GM21367 (cell line): ENCODE measurements at regions not wholly inside any gene's neighbourhood (a gene's known extent, or its start where the extent isn't known, plus 50 kb on each side); places are given as distances from the start of the nearest gene placed in this dataset.

ENCODE experiments used
- ATAC-seq: cut with Tn5 transposase; IDR thresholded peaks from one replicate; pipeline ENCODE4 v1.9.1; 2021; ENCODE audit not compliant: unreplicated experiment

DNA sequence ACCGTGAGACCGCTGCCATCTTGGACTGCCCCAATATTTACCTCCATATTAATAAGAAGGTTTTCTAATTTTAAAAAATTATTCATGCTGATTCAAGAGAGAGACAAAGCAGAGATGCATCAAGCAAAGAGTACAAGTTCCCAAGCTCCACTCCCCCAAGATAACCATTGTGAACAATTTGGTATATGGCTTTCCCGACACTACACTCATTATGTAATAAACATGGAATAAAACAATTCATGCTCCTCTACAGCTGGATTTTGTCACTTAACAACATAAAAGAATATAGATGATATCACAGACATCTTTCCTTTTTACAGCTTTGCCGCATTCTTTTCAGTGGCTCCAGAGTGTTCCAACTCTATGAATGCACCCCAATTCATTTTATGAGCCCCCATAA is 307.6 kb downstream of the FGFR2 start:
- no peak for ATAC-seq

DNA sequence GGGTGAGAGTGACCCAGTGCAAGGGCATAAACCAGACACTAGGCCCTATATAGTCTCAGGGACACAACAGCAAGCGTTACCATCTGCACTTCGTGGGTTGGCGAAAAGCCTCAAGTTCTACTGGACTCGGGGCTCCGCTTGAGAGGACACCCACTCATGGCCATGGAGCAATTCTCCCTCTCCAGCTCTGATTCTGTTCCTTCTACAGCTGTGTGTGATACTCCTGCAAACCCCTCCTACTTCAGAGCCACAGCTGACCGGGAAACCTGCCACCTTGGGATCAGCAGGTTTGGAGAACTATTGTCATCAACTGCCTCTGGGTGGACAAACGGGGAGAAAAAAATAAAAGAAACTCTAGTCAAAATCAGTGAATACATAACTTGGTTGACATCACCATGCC is 306.9 kb downstream of the FGFR2 start:
- no peak for ATAC-seq

DNA sequence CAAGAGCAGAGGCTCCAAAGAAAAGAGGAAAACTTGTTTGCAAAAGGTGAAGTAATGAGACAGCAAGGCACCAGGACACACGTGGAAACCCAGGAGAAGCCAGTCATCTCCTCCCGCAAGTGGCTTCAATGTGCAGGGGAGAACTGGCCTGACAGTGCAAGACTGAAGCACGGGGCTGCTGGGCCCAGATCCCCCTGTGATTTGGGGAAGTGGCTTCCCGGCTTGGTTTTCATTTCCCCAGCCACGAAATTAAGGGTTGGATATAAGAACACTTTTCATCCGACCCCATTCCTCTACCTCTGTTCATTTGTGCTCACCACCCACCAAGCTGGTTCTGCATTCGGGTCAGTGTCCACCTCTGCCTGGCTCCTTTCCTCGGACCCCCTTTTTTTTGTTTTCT is 306.4 kb downstream of the FGFR2 start:
- no peak for ATAC-seq

DNA sequence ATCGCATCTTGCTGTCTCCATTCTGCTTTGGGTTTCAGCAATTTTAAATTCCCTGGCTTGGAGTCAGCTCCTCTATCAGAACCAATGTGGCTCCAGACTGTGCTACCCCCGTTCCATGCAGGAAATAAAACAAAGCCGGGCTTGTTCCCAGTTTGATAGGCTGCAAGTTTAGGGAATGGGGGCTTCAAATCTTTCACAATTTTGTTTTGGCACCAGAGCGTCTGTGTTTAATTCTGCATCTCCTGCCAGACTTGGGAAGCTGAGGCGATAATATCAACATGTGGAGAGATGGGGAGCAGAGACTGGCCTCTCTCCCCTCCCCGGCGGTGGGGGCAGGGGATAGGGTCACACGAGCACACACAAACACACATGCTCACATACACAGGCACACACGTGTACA is 305.9 kb downstream of the FGFR2 start:
- no peak for ATAC-seq

DNA sequence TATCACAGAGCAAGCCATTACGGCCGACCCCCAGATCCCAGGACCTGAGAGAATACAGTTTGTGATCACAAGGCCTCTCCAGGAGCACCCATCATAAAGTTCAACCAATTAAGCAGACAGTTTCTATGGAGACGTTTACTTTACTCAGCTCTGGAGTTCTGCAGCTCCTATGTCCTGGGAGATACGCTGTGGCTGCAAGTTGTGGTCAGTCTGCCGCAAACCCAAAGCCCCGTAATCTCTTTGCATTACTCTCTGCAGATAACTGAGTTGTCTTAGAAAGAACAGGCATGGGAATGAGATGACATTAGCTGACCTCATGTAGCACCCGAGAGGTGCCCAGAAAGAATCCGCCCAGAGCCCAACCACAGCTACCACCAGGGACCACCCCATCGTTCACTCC is 305.1 kb downstream of the FGFR2 start:
- ATAC-seq, result no peak

DNA sequence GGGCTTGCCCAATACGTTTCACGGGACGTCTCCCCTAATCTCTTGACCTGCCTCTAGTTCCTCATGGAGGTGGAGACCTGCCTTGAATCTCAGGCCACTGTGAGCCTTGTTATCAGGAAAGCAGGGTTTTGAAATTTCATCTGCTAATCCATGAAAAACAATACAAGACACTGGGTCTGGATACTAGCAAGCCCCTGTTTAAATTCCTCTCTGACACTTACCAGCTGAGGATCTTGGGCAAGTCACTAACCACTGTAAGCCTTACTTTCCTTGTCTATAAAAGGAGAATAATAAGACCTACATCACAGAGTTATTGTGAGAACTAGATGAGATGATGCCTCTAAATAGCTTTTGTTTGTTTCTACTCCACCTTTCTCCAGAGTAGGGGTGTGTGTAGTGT is 303.6 kb downstream of the FGFR2 start:
- ATAC-seq, result no peak

DNA sequence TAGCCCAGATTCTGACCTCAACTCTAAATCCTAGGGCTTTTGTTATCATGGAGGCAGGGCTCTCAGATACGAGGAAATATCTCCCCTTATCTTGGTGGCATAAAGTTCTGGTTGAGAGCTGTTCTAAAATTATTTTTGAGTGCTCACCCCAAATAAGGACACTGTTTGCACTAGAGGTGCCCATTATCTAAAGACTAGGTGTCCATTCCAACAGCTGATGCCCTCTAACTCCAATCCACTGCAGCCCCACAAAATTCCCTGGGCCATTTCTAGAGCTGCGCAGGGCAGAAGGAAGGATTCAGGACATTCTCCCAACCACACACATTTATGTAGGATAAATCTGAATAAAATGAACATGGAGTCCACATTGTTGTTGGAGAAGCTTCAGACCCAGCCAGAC is 301.9 kb downstream of the FGFR2 start:
- no peak for ATAC-seq

DNA sequence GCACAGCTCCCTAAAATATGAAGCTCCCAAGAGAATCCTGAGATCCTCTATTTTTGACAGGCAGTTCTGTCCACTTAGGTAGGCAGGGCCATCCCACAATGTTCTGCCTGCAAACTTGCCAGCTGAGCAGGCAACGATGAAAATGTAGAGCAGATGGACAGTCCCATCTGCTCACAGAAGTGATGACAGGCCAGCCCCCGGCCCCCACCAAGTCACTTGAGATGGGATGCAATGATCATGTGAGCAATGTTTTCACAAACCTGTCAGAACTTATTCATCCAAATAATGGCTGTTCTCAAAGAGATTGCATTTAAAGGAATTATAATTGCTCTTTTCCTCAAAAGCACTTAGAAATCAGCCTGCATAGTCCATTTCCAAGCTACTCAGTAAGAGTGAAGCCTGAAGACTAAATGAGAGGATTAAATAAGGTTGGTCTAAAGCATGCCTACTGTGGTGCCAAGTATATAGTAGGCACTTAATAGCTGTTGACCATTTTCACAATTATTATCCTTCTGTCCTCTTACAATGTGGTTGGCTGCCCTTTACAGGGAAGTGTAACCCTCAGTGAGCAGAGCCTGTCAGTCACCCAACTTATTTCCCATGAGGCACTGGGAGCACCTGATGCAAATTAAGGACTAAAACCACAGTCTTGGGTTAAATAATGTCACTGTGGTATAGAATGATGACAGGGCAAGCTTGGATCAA is 301.2 kb downstream of the FGFR2 start:
- ATAC-seq, result no peak

DNA sequence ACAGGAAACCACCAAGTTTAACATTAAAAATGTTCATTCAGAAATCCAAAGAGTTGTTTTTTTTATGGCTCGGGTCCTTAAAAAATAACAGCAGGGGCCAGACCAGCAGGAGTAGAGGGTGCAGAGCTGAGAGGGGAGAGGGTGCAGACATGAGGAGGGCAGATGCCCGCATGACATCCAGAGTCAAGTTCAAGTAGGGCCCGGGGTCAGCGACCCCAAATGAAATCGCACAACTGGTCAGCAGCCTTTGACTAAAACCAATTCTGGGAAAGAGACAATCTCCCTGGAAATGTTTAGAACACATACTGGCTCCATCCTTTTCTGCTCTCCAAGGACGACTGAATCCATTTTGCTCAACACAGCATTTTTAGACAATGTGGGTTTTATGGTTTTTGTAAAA is 297.5 kb downstream of the FGFR2 start:
- ATAC-seq, result no peak

DNA sequence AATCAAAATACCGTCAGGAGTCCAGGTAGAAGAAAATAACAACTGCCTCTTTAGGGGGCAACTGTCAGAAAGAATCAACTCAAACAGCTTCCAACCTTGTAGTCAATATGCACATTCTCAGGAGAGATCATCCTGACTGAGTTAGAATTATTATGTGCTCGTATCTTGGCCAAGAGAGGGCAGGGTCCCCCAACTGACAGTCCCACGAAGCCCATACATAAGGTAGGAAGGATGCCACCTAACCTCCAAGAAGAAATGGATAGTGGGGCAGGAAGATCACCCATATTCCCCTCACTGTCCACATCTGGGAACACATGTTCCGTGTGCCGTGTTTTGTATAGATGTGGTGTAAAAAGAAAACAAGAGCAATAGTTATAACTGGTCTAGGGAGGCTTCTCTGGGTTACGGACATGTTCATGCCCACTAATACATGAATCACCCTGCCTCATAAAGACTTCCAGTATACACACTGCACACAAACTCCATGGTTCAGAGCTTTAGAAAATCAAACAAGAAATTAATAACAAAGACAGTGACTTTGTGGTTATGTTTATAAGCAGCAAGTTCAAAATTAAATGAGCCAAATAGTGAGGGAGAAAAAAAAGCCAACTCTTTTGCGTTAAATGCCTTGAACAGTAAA is 295.6 kb downstream of the FGFR2 start:
- ATAC-seq, result no peak

DNA sequence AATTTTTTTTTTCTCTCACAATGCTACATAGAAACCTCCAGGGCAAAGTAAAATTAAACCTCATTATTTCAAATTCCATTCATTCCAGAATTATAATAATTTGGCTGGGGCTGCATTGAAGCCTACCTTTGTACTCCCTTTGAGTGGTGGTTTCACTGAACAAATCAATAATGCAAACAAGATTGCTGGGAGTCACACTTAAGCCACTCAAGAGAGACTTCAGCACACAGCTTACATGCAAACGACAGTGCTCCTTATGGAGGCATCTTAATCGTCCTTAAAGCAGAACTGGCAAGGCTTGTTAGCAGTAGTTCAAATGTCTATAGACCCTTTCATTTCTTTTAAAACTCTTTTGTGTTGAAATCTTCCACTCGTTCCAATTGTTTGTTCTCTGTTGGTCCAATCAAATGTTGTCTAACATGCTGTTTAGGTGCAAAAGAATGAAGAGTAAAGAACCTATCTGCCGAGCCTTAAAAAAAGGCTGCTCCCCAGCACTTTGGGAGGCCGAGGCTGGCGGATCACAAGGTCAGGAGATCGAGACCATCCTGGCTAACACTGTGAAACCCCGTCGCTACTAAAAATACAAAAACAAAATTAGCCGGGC is 294.9 kb downstream of the FGFR2 start:
- no peak for ATAC-seq

DNA sequence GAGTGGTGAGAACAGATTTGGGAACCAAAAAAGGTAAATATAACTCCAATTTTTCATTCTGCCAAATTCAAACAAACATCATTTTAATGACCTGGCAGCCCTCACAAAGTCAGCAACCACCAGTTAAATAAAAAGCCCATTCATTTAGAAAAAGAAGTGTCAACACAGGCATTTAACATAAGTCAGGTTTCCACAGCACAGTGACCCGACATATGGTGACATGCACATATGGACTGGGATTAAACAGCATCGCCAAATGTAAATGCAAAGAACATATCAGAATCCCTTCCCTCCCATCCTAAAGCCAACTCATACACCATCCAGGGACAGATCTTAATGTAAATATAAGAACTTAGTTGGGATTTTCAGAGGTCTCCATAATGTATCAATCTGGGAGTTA is 293.2 kb downstream of the FGFR2 start:
- no peak for ATAC-seq

DNA sequence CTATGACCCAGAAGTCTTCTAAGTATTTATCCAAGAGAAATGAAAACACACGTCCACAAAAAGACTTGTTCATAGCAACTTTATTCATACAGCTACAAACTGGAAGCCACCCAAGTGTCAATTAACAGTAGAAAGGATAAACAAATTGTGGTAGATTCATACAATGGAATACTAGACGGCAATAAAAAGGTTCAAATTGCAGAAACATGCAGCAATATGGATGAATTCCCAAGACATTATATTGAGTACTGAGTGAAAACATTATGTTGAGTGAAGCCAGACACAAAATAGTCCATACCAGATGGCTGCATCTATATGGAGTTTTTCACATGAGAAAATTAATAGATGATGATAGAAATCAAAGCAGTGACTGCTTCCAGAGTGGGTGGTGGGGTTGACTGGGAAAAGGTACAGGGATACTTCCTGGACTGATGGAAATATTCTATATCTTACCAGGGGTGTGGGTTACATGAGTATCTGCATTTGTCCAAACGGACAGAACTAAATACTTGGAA is 292.0 kb downstream of the FGFR2 start:
- ATAC-seq, result no peak

DNA sequence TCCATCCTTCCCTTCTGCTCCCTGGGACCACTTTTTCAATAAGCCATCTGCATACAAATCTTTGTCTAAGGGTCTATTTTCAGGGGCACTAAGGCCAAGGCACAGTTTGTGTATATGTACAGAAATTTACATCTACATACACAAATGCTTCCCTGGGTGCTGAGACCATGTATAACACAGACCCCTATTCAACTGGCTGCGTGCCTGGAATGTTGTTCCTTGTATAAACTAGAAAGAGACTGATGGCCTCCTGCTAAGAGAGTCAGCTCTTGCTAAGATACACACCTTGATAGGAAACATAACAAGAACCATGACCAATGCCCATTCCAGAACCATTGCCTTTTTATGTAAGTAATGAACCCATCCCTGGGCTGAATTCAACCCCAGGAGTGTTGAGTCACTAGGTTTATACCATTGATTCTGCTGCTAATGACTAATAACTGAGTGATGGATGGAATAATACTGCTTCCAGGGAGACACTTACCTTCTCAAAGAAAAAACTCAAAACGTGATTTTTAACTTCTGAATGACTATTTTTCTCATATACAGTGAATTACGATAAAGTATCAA is 290.7 kb downstream of the FGFR2 start:
- no peak for ATAC-seq

DNA sequence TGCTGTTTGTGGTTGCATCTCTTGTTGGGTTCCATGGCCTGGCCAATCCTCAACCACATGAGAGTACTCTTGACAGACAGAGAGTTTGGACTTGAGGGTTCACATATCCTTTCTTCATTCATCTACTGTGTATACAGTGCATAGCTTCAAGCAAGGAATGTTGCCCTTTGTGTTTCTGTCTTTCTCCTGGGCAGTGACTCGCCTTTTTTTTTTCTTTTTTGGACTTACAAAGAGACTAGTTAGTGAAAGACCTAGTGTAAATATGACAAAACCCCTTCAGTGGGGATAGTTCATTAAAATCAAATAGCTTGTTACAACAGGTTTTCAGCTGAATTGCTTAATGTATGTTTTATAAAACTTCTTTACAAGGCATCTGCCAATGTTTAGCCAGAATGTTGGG is 290.2 kb downstream of the FGFR2 start:
- ATAC-seq, result no peak

DNA sequence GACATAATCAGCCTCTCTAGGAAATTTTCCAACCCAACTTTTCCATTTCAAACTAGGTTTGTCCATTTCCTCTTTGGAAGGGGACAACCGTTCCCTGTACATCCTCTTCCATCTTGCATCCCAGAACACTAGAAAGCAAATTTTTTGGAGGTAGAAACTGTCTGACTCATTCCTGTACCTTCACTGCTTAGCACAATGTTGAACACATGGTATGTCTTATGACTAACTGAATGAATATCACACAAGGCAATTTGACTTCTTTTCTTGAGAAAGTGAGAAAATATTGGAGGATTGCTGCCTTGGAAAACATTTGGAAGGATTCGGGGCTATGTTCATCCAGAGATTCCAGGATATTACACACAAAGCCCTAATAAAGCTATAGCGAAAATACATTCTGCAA is 289.1 kb downstream of the FGFR2 start:
- no peak for ATAC-seq

DNA sequence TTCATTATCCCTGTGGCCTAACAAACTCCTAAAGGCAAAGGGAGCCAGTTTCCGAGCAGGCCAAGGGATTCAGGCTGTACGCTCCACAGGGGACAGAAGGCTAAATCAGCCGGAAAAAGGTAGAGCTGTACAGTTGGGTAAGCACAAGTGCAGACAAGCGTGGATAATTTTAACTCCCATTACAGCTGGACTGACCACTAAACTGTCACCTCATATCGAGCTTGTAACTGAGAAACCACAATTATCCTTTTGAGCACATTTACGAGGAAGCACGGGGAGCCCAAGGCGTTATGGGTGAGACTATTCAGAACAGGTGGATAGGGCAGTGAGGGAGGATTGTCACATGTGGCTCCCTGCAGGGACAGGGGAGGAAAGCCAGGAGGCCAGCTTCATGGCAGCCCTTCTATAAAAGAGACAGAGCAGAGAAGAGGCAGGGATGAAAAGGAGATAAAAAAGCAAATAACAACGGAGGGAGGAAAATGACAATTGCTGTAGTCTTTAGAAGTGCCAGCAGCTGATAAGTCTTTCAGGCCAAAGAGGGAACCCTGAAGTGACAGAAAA is 288.0 kb downstream of the FGFR2 start:
- ATAC-seq, result no peak

DNA sequence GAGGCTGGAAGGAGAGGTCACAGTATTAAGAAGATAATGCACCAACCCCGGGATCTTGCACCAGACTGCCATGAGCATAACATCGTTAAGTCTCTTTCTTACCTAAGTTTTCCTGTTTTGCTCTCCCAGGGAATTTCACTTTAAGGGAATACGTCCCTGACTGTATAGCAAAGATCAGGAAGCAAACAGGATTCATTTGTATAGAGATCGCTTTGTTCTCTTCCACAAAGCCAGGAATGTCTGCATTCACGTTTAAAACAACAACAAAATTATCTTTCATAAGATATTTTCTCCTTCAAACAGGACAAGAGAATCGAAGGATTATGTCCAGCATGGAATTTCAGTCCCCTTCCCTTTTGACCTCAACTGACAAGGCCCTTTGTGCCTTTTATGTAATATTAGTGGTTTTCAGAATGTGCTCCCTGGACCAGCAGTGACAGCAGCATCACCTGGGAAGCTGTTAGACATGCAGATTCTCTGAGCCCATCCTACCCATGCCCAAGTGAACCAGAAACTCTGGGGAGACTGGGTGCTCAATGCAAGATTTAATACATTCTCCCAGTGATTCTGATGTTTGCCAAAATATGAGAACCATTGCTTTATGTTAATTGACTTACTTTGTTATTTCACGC is 286.3 kb downstream of the FGFR2 start:
- no peak for ATAC-seq

DNA sequence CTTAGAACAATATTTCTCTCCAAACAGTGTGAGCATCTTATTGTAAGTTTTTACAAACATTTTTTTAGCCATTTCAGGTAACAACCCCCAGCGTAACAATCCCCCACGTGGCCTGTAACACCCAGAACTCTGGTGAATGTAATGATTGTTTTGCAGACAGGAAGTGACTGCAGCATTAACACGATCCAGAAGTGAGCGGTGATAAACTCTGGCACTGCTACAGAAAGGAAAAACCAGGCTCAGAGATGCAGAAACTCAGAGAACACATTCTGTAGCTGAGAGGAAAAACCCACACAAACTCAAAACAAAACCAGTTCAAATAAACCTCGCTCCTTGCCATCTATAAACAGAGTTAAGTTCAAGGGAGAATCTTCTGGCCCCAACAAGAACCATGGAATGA is 285.7 kb downstream of the FGFR2 start:
- ATAC-seq, result no peak

DNA sequence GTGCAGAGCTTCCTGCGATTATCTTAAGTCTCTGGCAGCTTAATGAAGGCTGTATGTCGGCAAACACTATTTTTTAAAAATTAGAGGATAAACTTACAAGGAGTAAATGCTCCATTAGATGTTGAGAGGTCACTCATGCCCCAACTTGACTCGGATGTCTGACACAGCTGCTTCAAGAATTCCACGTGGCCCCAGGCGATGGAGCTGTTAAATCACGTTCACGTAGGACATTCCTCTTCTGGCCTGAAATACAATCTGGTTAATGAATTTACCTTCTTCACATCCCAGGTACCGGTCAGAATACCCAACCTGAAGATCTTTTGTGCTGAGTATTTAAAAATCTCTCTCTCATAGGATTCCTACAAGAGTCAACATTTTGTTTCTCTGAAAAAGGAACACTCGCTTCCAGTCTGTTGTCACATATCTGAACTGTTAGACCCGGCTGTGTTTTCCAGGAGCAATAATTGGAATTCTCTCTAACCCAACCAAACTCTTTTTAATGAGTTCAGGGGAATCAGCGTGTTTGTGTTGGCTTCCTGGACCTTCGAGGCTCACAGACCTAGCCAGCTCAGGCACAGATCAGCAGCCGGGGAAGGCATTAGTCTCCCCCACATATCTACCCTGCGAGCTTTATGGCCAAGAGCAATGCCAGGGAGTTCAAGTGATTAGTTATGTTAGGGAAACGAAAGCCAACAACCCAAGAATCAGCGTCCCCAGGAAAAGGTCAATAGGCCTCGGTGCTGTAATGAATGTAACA is 284.9 kb downstream of the FGFR2 start:
- ATAC-seq, result no peak

DNA sequence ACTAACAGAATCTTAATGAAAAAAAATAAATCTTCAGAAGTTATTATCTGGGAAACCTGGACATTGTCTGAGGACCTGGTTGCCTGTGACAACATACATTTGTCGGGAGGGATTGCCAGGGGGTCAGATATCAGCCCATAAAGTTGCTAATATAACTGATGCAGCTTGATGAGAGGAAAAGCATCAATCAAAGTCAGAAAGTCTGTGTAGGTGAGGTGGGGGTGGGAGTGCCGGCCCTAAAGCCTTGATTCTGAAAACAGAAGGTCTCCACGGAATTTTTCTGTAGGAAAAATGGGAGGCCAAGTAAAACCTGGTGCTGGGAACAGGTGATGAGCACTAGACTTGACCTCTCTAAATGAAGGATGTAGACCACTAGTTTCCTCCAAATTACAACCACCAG is 281.8 kb downstream of the FGFR2 start:
- no peak for ATAC-seq
